ENCODE measurements at regions not wholly inside any gene's neighbourhood (a gene's known extent, or its start where the extent isn't known, plus 50 kb on each side); places are given as distances from the start of the nearest gene placed in this dataset.

GRCh38 chr7:25545124-25546008 is 317.1 kb upstream of the NPVF start:
- TF ChIP-seq, protein P1, sequence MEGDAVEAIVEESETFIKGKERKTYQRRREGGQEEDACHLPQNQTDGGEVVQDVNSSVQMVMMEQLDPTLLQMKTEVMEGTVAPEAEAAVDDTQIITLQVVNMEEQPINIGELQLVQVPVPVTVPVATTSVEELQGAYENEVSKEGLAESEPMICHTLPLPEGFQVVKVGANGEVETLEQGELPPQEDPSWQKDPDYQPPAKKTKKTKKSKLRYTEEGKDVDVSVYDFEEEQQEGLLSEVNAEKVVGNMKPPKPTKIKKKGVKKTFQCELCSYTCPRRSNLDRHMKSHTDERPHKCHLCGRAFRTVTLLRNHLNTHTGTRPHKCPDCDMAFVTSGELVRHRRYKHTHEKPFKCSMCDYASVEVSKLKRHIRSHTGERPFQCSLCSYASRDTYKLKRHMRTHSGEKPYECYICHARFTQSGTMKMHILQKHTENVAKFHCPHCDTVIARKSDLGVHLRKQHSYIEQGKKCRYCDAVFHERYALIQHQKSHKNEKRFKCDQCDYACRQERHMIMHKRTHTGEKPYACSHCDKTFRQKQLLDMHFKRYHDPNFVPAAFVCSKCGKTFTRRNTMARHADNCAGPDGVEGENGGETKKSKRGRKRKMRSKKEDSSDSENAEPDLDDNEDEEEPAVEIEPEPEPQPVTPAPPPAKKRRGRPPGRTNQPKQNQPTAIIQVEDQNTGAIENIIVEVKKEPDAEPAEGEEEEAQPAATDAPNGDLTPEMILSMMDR (IDR thresholded peaks at IDR 0.05; ENCODE audit: insufficient read depth, low read length, missing control alignments), result no peak
- ChIA-PET POLR2A (no interaction called here), CTCF (no interaction called here)
- no peak for DNase-seq (ENCODE audit: low read depth, low spot score)
- no peak overlapping the region for H3K4me3 ChIP-seq (ENCODE audit: low read depth, low read length)

DNA sequence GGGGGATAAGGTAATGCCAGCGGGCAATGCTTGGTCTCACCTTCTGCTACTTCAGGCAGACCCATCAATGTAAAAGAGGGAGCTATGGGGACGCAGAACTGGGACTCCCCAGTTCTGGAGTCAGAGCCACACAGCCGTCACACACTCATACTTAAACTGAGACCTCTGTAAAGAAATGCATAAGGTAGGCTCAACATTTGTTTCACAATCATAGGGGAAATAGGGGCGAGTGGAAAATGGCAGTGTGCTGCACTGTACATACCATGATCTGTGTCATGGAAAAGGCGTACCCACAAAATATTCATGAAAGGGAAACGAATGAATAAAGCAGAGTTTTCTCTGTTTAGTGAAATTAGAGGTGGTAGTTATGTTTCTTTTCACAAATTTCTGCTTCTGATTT is 318.0 kb upstream of the NPVF start:
- no peak for DNase-seq (ENCODE audit: low read depth, low spot score)
- ChIA-PET CTCF (no interaction called here), POLR2A (no interaction called here)
- TF ChIP-seq, protein P1 (IDR thresholded peaks at IDR 0.05; ENCODE audit: insufficient read depth, low read length, missing control alignments), result no peak
- H3K4me3 ChIP-seq (ENCODE audit: low read depth, low read length), result no peak overlapping the region

GRCh38 chr7:25549271-25549921 is 321.1 kb upstream of the NPVF start:
- no peak for DNase-seq (ENCODE audit: low read depth, low spot score)
- H3K4me3 ChIP-seq (ENCODE audit: low read depth, low read length), result no peak overlapping the region
- ChIA-PET CTCF (interaction anchor here (1.1 to 1.2 kb wide), 2 partner anchors 16 to 18 kb away, joined by 3 read pairs; no protein-coding TSS in a partner anchor), POLR2A (no interaction called here)
- TF ChIP-seq, protein P1 (IDR thresholded peaks at IDR 0.05; ENCODE audit: insufficient read depth, low read length, missing control alignments), result no peak

- no peak for DNase-seq (ENCODE audit: low read depth, low spot score)
- TF ChIP-seq, protein P1 (IDR thresholded peaks at IDR 0.05; ENCODE audit: insufficient read depth, low read length, missing control alignments), result no peak
- ChIA-PET POLR2A (no interaction called here), CTCF (interaction anchor here (1.2 kb wide), 1 partner anchor 15 kb away, joined by 3 read pairs; no protein-coding TSS in a partner anchor)
- H3K4me3 ChIP-seq (ENCODE audit: low read depth, low read length), result no peak overlapping the region
These were observed 321.9 kb upstream of the NPVF start for GRCh38 chr7:25550149-25550548.

DNA sequence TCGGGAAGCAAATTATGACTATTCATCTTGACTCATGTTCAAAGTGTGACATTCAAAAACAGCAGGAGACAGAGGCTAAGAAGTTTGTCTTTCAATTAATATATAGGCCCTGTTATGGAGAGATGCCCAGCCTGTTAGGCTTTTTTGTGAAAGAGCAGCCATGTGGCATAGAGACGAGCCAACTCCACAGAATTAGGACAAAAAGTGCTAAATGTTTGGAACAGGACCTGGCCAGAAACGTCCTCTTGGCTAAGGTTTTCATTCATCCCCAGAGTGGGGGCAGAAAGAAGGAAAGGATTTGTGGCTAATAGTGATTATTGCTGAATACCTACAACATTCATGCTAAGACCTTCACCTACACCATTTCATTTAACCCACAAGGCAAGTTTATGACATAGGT is 324.7 kb upstream of the NPVF start:
- ChIA-PET CTCF (no interaction called here), POLR2A (no interaction called here)
- H3K4me3 ChIP-seq (ENCODE audit: low read depth, low read length), result no peak overlapping the region
- DNase-seq (ENCODE audit: low read depth, low spot score), result no peak
- TF ChIP-seq, protein P1 (IDR thresholded peaks at IDR 0.05; ENCODE audit: insufficient read depth, low read length, missing control alignments), result no peak

DNA sequence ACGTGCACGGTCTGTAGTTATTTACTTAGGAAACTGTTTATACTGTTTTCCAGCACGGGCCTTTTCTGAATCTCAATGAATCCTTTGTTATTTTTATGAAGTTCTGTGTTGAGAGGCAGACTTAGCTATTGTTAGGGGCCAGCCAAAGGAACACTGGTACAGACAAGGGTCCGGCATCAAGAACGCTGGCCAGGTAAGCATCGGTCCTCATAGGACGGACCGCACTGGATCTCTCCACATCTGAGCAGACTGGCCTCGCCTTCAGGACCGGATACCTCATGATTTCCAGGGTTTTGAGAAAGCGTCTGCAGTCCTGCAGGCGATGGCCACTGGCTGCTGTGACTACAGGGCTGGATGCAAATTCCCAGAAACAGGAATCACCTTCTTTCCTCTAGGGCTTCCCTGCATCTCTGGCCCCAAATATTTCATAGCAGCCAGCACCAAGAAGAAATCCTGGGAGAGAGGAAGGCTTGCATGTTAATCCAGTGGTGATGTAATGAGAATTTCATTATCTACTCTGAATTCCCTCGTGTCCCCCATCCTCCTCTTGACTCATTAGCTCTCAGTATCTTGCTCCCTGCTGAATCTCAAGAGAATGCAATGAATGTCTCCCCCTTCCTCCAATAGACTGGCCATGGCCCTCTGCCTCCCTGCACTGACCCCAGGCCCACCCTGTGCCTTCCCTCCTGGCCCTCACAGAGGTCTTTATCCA is 325.4 kb upstream of the NPVF start:
- DNase-seq (ENCODE audit: low read depth, low spot score), result no peak
- H3K4me3 ChIP-seq (ENCODE audit: low read depth, low read length), result no peak overlapping the region
- CTCF ChIA-PET, result no interaction called here
- TF ChIP-seq, protein P1 (IDR thresholded peaks at IDR 0.05; ENCODE audit: insufficient read depth, low read length, missing control alignments), result no peak
- POLR2A ChIA-PET, result no interaction called here

Measured in AG04449 (cell line).